ENCODE measurements at regions not wholly inside any gene's neighbourhood (a gene's known extent, or its start where the extent isn't known, plus 50 kb on each side); places are given as distances from the start of the nearest gene placed in this dataset.

GRCh38 chr10:61547297-61547696, 94.1 kb upstream of the TMEM26 start:
- Histone ChIP-seq H3K9me2 (replicated peaks; ENCODE audit: insufficient read depth, low read length) (no peaks in the 10 kb centered on the region), H3K27ac (ENCODE audit: low read depth, low read length) (no peak overlapping the region), H3K9me3 (ENCODE audit: insufficient read depth, low read length) (no peaks in the 10 kb centered on the region), H3K9ac (ENCODE audit: low read length) (no peak overlapping the region), H3K27me3 (ENCODE audit: low read length) (no peaks in the 10 kb centered on the region), H3K79me2 (ENCODE audit: insufficient read depth, low read length) (no peaks in the 10 kb centered on the region), H3F3A (ENCODE audit: insufficient read depth) (no peaks in the 10 kb centered on the region), H4K20me1 (ENCODE audit: low read depth, low read length) (no peaks in the 10 kb centered on the region), H3K4me2 (ENCODE audit: low read depth, low read length, poor library complexity, severe bottlenecking) (no peak overlapping the region), H3K36me3 (ENCODE audit: low read length) (no peaks in the 10 kb centered on the region), H3K4me3 (ENCODE audit: insufficient read depth, low read length, poor library complexity, severe bottlenecking) (no peak overlapping the region), H2AFZ (ENCODE audit: low read depth, low read length, severe bottlenecking) (no peak overlapping the region)
- TF ChIP-seq EZH2phosphoT487 (conservative IDR thresholded peaks at IDR 0.05; ENCODE audit: low read length): no peak
- TF ChIP-seq, protein P1, sequence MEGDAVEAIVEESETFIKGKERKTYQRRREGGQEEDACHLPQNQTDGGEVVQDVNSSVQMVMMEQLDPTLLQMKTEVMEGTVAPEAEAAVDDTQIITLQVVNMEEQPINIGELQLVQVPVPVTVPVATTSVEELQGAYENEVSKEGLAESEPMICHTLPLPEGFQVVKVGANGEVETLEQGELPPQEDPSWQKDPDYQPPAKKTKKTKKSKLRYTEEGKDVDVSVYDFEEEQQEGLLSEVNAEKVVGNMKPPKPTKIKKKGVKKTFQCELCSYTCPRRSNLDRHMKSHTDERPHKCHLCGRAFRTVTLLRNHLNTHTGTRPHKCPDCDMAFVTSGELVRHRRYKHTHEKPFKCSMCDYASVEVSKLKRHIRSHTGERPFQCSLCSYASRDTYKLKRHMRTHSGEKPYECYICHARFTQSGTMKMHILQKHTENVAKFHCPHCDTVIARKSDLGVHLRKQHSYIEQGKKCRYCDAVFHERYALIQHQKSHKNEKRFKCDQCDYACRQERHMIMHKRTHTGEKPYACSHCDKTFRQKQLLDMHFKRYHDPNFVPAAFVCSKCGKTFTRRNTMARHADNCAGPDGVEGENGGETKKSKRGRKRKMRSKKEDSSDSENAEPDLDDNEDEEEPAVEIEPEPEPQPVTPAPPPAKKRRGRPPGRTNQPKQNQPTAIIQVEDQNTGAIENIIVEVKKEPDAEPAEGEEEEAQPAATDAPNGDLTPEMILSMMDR (IDR thresholded peaks at IDR 0.05; ENCODE audit: insufficient read depth, low read length, poor library complexity, severe bottlenecking): no peak

- no peak overlapping the region for H3K4me2 ChIP-seq (ENCODE audit: low read depth, low read length, poor library complexity, severe bottlenecking)
- no peaks in the 10 kb centered on the region for H3F3A ChIP-seq (ENCODE audit: insufficient read depth)
- no peaks in the 10 kb centered on the region for H3K9me2 ChIP-seq (replicated peaks; ENCODE audit: insufficient read depth, low read length)
- no peak overlapping the region for H3K4me3 ChIP-seq (ENCODE audit: insufficient read depth, low read length, poor library complexity, severe bottlenecking)
- no peaks in the 10 kb centered on the region for H3K9me3 ChIP-seq (ENCODE audit: insufficient read depth, low read length)
- no peaks in the 10 kb centered on the region for H3K36me3 ChIP-seq (ENCODE audit: low read length)
- H3K79me2 ChIP-seq (ENCODE audit: insufficient read depth, low read length): no peaks in the 10 kb centered on the region
- no peak for TF ChIP-seq EZH2phosphoT487 (conservative IDR thresholded peaks at IDR 0.05; ENCODE audit: low read length)
- TF ChIP-seq, protein P1 (IDR thresholded peaks at IDR 0.05; ENCODE audit: insufficient read depth, low read length, poor library complexity, severe bottlenecking): no peak
- H3K27me3 ChIP-seq (ENCODE audit: low read length): no peaks in the 10 kb centered on the region
- no peak overlapping the region for H2AFZ ChIP-seq (ENCODE audit: low read depth, low read length, severe bottlenecking)
- H3K9ac ChIP-seq (ENCODE audit: low read length): no peak overlapping the region
- no peaks in the 10 kb centered on the region for H4K20me1 ChIP-seq (ENCODE audit: low read depth, low read length)
- no peak overlapping the region for H3K27ac ChIP-seq (ENCODE audit: low read depth, low read length)
Observed at GRCh38 chr10:61545170-61545569, 92.0 kb upstream of the TMEM26 start.

DNA sequence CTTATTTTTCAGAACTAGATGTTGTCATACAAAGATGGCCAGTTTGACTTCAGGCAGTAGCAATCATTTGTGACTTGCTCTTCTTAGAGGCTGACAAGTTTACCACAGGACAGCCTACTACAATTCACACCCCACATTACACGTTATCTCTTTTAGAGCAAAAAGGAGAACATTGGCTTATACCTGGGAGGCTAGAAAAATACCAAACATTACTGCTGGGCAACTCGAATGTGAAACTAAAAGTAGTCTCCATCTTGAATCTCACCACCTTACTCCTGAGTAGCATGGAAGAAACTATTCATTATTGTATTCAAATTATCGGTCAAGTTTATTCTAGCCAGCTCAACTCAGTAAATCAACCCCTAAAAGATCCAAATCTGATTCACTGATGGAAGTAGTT, 90.7 kb upstream of the TMEM26 start:
- Histone ChIP-seq H3K79me2 (ENCODE audit: insufficient read depth, low read length) (no peaks in the 10 kb centered on the region), H3K9ac (ENCODE audit: low read length) (no peak overlapping the region), H3K9me2 (replicated peaks; ENCODE audit: insufficient read depth, low read length) (no peaks in the 10 kb centered on the region), H3K9me3 (ENCODE audit: insufficient read depth, low read length) (no peaks in the 10 kb centered on the region), H4K20me1 (ENCODE audit: low read depth, low read length) (no peaks in the 10 kb centered on the region), H3K36me3 (ENCODE audit: low read length) (no peaks in the 10 kb centered on the region), H2AFZ (ENCODE audit: low read depth, low read length, severe bottlenecking) (no peak overlapping the region), H3K4me3 (ENCODE audit: insufficient read depth, low read length, poor library complexity, severe bottlenecking) (no peak overlapping the region), H3K27ac (ENCODE audit: low read depth, low read length) (no peak overlapping the region), H3K27me3 (ENCODE audit: low read length) (no peaks in the 10 kb centered on the region), H3K4me2 (ENCODE audit: low read depth, low read length, poor library complexity, severe bottlenecking) (no peak overlapping the region), H3F3A (ENCODE audit: insufficient read depth) (no peaks in the 10 kb centered on the region)
- TF ChIP-seq EZH2phosphoT487 (conservative IDR thresholded peaks at IDR 0.05; ENCODE audit: low read length): no peak
- TF ChIP-seq, protein P1 (IDR thresholded peaks at IDR 0.05; ENCODE audit: insufficient read depth, low read length, poor library complexity, severe bottlenecking): no peak

Data from SU-DHL-6 (cell line).